Nephron (organoid): ENCODE measurements at regions not wholly inside any gene's neighbourhood (a gene's known extent, or its start where the extent isn't known, plus 50 kb on each side); places are given as distances from the start of the nearest gene placed in this dataset.
"Not testable (repeated sequence)": the region's sequence is repeated elsewhere in the genome, so short reads cannot be mapped to it uniquely, and the experiment has no call there.

ENCODE experiments used
- H3K27ac Mint-ChIP-seq, 3 experiments: 2 replicates each; pipeline ENCODE4 v1.8.0; 2020; ENCODE audit warnings: mixed read lengths in 3 of 3, mild to moderate bottlenecking in 2 of 3, moderate library complexity in 1 of 3
- H3K27me3 Mint-ChIP-seq: 2 replicates; pipeline ENCODE4 v1.8.0; 2021; ENCODE audit warnings: low read depth, mild to moderate bottlenecking, moderate library complexity, mixed read lengths
- H3K36me3 Mint-ChIP-seq: 2 replicates; pipeline ENCODE4 v1.8.0; 2020; ENCODE audit warnings: low read depth, mixed read lengths
- H3K4me1 Mint-ChIP-seq: 2 replicates; pipeline ENCODE4 v1.8.0; 2020; ENCODE audit warnings: mixed read lengths
- H3K4me3 Mint-ChIP-seq, 3 experiments: 2 replicates each; pipeline ENCODE4 v1.8.0; 2020; ENCODE audit warnings: mild to moderate bottlenecking in 3 of 3, mixed read lengths in 3 of 3, moderate library complexity in 2 of 3
- H3K9me3 Mint-ChIP-seq: 2 replicates; pipeline ENCODE4 v1.8.0; 2020; ENCODE audit warnings: mixed read lengths
- TF ChIP-seq, protein P1 (sequence below), 3 experiments: fragments of 200-600 bp; sonication (generic); IDR thresholded peaks; one replicate each; pipeline ENCODE4 v1.5.0; 2021; ENCODE audit warnings: antibody characterized with exemption in 3 of 3; ENCODE audit not compliant: unreplicated experiment in 3 of 3

DNA sequence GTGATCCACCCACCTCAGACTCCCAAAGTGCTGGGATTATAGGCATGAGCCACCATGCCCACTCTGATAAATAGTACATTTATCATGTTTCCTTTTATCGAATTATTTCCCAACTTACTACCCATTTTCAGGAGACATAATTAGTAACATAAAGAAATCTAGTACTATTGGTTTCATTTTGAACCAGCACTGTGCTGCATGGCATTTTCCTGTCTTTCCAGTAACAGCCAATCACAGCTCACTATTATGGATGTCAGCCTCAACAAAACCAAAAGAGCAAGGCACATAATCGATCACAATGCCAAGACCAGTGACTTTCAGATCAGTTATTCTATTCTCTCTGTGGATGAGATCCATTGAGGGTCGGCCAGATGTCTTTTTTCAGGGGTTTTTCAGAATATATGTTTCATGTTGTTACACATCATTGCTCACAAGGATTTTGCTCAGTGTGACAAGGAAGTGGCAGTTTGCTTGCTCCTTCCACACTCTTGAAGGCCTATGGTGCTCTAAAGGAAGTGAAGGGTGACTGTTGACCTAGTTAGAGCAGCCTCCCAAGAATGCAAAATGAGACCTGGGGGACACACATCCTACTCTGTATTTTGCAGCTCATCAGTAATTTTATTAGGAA is 233.4 kb downstream of the KCNRG start:
- H3K27me3 Mint-ChIP-seq: no peaks in the 10 kb centered on the region
- no peaks in the 10 kb centered on the region for H3K36me3 Mint-ChIP-seq
- peaks cover 18% of the 10 kb centered on the region for H3K4me1 Mint-ChIP-seq
- no peaks in the 10 kb centered on the region for H3K9me3 Mint-ChIP-seq
- peak overlapping the region in 1 of 3 experiments; percentile 46 for H3K27ac Mint-ChIP-seq
- no peak overlapping the region for H3K4me3 Mint-ChIP-seq
- TF ChIP-seq, protein P1, sequence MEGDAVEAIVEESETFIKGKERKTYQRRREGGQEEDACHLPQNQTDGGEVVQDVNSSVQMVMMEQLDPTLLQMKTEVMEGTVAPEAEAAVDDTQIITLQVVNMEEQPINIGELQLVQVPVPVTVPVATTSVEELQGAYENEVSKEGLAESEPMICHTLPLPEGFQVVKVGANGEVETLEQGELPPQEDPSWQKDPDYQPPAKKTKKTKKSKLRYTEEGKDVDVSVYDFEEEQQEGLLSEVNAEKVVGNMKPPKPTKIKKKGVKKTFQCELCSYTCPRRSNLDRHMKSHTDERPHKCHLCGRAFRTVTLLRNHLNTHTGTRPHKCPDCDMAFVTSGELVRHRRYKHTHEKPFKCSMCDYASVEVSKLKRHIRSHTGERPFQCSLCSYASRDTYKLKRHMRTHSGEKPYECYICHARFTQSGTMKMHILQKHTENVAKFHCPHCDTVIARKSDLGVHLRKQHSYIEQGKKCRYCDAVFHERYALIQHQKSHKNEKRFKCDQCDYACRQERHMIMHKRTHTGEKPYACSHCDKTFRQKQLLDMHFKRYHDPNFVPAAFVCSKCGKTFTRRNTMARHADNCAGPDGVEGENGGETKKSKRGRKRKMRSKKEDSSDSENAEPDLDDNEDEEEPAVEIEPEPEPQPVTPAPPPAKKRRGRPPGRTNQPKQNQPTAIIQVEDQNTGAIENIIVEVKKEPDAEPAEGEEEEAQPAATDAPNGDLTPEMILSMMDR (IDR thresholded peaks at IDR 0.05; ENCODE audit: unreplicated experiment in 3 of 3): no peak

DNA sequence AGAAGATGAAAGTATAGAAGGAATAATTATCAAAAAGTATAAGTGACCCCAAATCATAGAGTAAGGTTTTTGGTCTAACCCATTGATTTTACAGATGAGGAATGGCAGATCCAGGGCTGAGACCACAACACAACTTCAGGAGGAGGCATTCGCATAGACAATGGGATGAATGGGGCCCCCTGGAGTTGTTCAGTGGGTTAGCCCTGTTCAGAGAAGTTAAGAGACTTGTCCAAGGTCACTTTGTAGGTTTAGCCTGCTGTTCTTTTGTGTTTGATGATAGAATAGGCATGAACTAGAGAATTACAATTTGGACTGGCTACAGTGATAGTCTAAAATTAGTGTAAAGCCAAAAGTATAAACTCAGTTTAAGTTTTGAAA is 233.9 kb downstream of the KCNRG start:
- Mint-ChIP-seq H3K9me3 (no peaks in the 10 kb centered on the region), H3K4me3 (no peak overlapping the region), H3K27me3 (no peaks in the 10 kb centered on the region), H3K36me3 (no peaks in the 10 kb centered on the region), H3K27ac (peak overlapping the region in 1 of 3 experiments; percentile 46), H3K4me1 (peaks cover 13% of the 10 kb centered on the region)
- TF ChIP-seq, protein P1 (IDR thresholded peaks at IDR 0.05; ENCODE audit: unreplicated experiment in 3 of 3): no peak

DNA sequence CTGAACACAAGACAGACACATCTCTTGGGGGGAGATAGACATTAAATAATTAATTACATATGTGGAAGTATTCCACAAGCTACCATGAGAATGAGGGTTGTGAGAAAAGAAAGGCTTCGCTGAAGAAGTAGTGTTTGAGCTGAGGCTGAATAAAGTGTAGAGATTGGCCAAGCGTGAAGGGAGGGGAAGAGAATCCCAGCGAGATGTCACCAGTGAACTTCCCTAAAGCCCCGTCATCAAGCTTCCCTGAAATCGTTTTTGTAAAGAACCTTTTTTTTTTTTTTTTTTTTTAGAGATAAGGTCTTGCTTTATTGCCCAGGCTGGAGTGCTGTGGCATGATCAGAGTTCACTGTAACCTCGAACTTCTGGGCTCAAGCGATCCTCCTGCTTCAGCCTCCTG is 235.2 kb downstream of the KCNRG start:
- Mint-ChIP-seq H3K4me3 (no peak overlapping the region), H3K36me3 (no peaks in the 10 kb centered on the region), H3K9me3 (no peaks in the 10 kb centered on the region), H3K4me1 (peaks cover 1% of the 10 kb centered on the region), H3K27me3 (no peaks in the 10 kb centered on the region), H3K27ac (no peak overlapping the region)
- TF ChIP-seq, protein P1 (IDR thresholded peaks at IDR 0.05; ENCODE audit: unreplicated experiment in 3 of 3): no peak

DNA sequence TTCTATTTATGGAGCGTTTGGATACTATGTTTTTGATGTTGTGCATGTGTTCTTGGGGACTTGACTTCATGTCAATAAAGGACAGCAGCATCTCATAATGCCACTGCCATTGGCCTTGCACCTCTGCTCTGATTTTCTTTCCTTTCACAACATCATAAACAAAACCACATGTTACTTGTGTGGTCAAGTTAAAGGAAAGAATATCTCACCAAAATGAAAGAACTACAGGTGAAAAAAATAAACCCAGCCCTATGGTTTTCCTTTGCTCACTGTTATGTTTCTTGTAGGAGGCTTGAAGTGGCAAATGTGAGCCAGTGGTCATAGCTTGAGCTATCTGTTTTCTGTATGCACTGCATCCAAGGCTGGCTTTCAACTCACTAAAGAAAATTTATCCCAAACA is 240.4 kb downstream of the KCNRG start:
- no peak overlapping the region for H3K27ac Mint-ChIP-seq
- TF ChIP-seq, protein P1 (IDR thresholded peaks at IDR 0.05; ENCODE audit: unreplicated experiment in 3 of 3): no peak
- H3K4me3 Mint-ChIP-seq: no peak overlapping the region
- H3K27me3 Mint-ChIP-seq: no peaks in the 10 kb centered on the region
- H3K36me3 Mint-ChIP-seq: no peaks in the 10 kb centered on the region
- H3K4me1 Mint-ChIP-seq: no peaks in the 10 kb centered on the region
- no peaks in the 10 kb centered on the region for H3K9me3 Mint-ChIP-seq

DNA sequence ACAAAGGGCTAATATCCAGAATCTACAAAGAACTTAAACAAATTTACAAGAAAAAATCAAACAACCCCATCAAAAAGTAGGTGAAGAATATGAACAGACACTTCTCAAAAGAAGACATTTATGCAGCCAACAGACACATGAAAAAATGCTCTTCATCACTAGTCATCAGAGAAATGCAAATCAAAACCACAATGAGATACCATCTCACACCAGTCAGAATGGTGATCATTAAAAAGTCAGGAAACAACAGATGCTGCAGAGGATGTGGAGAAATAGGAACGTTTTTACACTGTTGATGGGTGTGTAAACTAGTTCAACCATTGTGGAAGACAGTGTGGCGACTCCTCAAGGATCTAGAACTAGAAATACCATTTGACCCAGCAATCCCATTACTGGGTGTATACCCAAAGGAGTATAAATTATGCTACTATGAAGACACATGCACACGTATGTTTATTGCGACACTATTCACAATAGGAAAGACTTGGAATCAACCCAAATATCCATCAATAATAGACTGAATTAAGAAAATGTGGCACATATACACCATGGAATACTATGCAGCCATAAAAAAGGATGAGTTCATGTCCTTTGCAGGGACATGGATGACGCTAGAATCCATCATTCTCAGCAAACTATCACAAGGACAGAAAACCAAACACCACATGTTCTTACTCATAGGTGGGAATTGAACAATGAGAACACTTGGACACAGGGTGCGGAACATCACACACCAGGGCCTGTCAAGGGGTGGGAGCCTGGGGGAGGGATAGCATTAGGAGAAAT is 241.5 kb downstream of the KCNRG start:
- H3K4me1 Mint-ChIP-seq, H3K27ac Mint-ChIP-seq, H3K36me3 Mint-ChIP-seq, H3K4me3 Mint-ChIP-seq, H3K27me3 Mint-ChIP-seq, H3K9me3 Mint-ChIP-seq: not testable (repeated sequence)

DNA sequence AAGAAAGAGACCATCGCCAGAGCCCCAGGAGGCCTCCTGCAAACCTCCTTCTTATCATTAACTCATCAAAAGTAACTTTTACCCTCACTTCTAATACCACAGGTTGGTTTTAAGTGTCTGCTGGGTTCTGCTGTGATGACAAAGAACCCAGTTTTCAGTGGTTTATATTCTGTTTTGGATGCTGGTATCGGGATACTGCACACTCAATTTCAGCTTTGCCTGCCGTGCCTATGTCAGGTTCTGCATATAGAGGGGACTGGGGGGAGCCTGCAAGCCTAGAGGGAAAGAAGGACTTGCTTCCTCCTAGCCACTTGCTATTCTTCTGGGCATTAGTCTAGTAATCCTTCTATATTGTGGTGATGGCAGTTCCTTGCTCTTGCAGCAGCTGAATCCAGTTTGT is 242.4 kb downstream of the KCNRG start:
- Mint-ChIP-seq H3K27me3 (no peaks in the 10 kb centered on the region), H3K4me1 (no peaks in the 10 kb centered on the region), H3K9me3 (no peaks in the 10 kb centered on the region), H3K36me3 (no peaks in the 10 kb centered on the region), H3K27ac (no peak overlapping the region), H3K4me3 (no peak overlapping the region)
- TF ChIP-seq, protein P1 (IDR thresholded peaks at IDR 0.05; ENCODE audit: unreplicated experiment in 3 of 3): no peak
